GM12891 (cell line): ENCODE measurements at regions not wholly inside any gene's neighbourhood (a gene's known extent, or its start where the extent isn't known, plus 50 kb on each side); places are given as distances from the start of the nearest gene placed in this dataset.

ENCODE experiments used
- DNase-seq: peaks from one replicate; pipeline ENCODE4 v3.0.0; 2011; ENCODE audit warnings: low spot score; ENCODE audit not compliant: insufficient read length
- FAIRE-seq: peaks from 2 replicates; lab custom pipeline; 2011; peaks lifted over from hg19 to GRCh38; lab: Jason Lieb, UNC
- PAX5 ChIP-seq: IDR thresholded peaks from 2 replicates; pipeline ENCODE4 v1.6.1; 2011; ENCODE audit warnings: low read length, moderate library complexity, mild to moderate bottlenecking; ENCODE audit not compliant: insufficient read depth, severe bottlenecking
- POLR2A ChIP-seq: IDR thresholded peaks from 2 replicates; pipeline ENCODE4 v1.6.1; 2011; ENCODE audit warnings: low read depth, low read length, control low read depth
- POLR2AphosphoS5 ChIP-seq: IDR thresholded peaks from 2 replicates; pipeline ENCODE4 v1.6.1; 2011; ENCODE audit warnings: low read depth, low read length, control low read depth
- POU2F2 ChIP-seq: IDR thresholded peaks from 2 replicates; pipeline ENCODE4 v1.6.1; 2011; ENCODE audit warnings: low read depth, mild to moderate bottlenecking, control low read depth, low read length, moderate library complexity
- SPI1 ChIP-seq: IDR thresholded peaks from 2 replicates; pipeline ENCODE4 v1.6.1; 2011; ENCODE audit warnings: low read depth, low read length, control low read depth
- TAF1 ChIP-seq: IDR thresholded peaks from 2 replicates; pipeline ENCODE4 v1.6.1; 2011; ENCODE audit warnings: low read depth, low read length, control low read depth

- TF ChIP-seq POLR2AphosphoS5: no peak
- TF ChIP-seq POU2F2: no peak
- TF ChIP-seq POLR2A: no peak
- no peak for TF ChIP-seq SPI1
- TF ChIP-seq PAX5: no peak
- no peak for TF ChIP-seq TAF1
- DNase-seq: no peak
- FAIRE-seq: no peak
Observed at GRCh38 chr1:147452809-147453208, 88.5 kb upstream of the BCL9 start.

- FAIRE-seq (no peak), DNase-seq (no peak)
- TF ChIP-seq POLR2AphosphoS5 (no peak), TAF1 (no peak), POU2F2 (no peak), POLR2A (no peak), PAX5 (no peak)
Observed at GRCh38 chr1:147463022-147463421, 78.3 kb upstream of the BCL9 start.

- FAIRE-seq (no peak), DNase-seq (no peak)
- TF ChIP-seq PAX5: no peak
- TF ChIP-seq POLR2AphosphoS5: no peak
- TF ChIP-seq TAF1: no peak
- TF ChIP-seq POLR2A: no peak
- TF ChIP-seq POU2F2: no peak
- no peak for TF ChIP-seq SPI1
Observed at GRCh38 chr1:147466543-147466942, 74.8 kb upstream of the BCL9 start.

GRCh38 chr1:147470079-147470478 is 71.2 kb upstream of the BCL9 start:
- no peak for TF ChIP-seq PAX5
- no peak for TF ChIP-seq TAF1
- no peak for DNase-seq
- no peak for FAIRE-seq

GRCh38 chr1:147472489-147472888 is 68.8 kb upstream of the BCL9 start:
- FAIRE-seq: no peak
- TF ChIP-seq PAX5: no peak
- no peak for TF ChIP-seq POLR2A
- no peak for TF ChIP-seq POU2F2
- no peak for TF ChIP-seq TAF1

GRCh38 chr1:147472966-147473732 is 68.2 kb upstream of the BCL9 start:
- no peak for TF ChIP-seq TAF1
- no peak for TF ChIP-seq SPI1
- TF ChIP-seq PAX5: no peak
- no peak for TF ChIP-seq POU2F2
- no peak for TF ChIP-seq POLR2A
- no peak for TF ChIP-seq POLR2AphosphoS5
- DNase-seq: no peak
- FAIRE-seq: no peak

More at GRCh38 chr1:147472489-147472888, 68.8 kb upstream of the BCL9 start:
- no peak for DNase-seq

GRCh38 chr1:147473733-147474049 is 67.6 kb upstream of the BCL9 start:
- no peak for TF ChIP-seq POU2F2
- no peak for TF ChIP-seq PAX5
- no peak for TF ChIP-seq POLR2A
- TF ChIP-seq TAF1: no peak
- TF ChIP-seq POLR2AphosphoS5: no peak
- no peak for TF ChIP-seq SPI1
- FAIRE-seq (no peak), DNase-seq (no peak)

- FAIRE-seq: no peak
Observed at GRCh38 chr1:147475488-147475887, 65.8 kb upstream of the BCL9 start.

GRCh38 chr1:147478521-147478920 is 62.8 kb upstream of the BCL9 start:
- FAIRE-seq: no peak

More at GRCh38 chr1:147475488-147475887, 65.8 kb upstream of the BCL9 start:
- no peak for TF ChIP-seq PAX5
- no peak for TF ChIP-seq SPI1
- no peak for TF ChIP-seq POLR2A
- TF ChIP-seq TAF1: no peak
- TF ChIP-seq POLR2AphosphoS5: no peak
- TF ChIP-seq POU2F2: no peak
- no peak for DNase-seq

More at GRCh38 chr1:147478521-147478920, 62.8 kb upstream of the BCL9 start:
- TF ChIP-seq POLR2AphosphoS5 (no peak), TAF1 (no peak), SPI1 (no peak), POU2F2 (no peak), PAX5 (no peak), POLR2A (no peak)
- DNase-seq: no peak
